GM12892 (cell line): ENCODE measurements at regions not wholly inside any gene's neighbourhood (a gene's known extent, or its start where the extent isn't known, plus 50 kb on each side); places are given as distances from the start of the nearest gene placed in this dataset.

ENCODE experiments used
- POLR2A ChIP-seq: IDR thresholded peaks from 2 replicates; pipeline ENCODE4 v1.6.1; 2011; ENCODE audit warnings: low read depth, low read length, control low read depth
- POLR2AphosphoS5 ChIP-seq: IDR thresholded peaks from 2 replicates; pipeline ENCODE4 v1.6.1; 2011; ENCODE audit warnings: low read depth, low read length, control low read depth

- no peak for TF ChIP-seq POLR2AphosphoS5
- no peak for TF ChIP-seq POLR2A
Observed at GRCh38 chr2:156673333-156673615, 237.1 kb downstream of the GPD2 start.
